H1 (cell line): ENCODE measurements at regions not wholly inside any gene's neighbourhood (a gene's known extent, or its start where the extent isn't known, plus 50 kb on each side); places are given as distances from the start of the nearest gene placed in this dataset.

Source experiments
- CTCF ChIA-PET: fragments of 300-600 bp; sonication (Branson Sonifier 250); formaldehyde crosslinking; loops from one replicate; lab custom pipeline; 2021; ENCODE audit not compliant: partially characterized antibody; lab: Charles Lee
- POLR2A ChIA-PET: fragments of 300-600 bp; sonication (Branson Sonifier 250); formaldehyde crosslinking; loops from one replicate; lab custom pipeline; 2021; ENCODE audit warnings: inconsistent platforms; ENCODE audit not compliant: partially characterized antibody; lab: Charles Lee
- DNase-seq, 2 experiments: peaks; one replicate each; pipeline versions ENCODE4 v3.0.0 to v3.0.0-alpha.2; 2010 to 2022; ENCODE audit warnings: low spot score in 2 of 2, low read depth in 1 of 2, mixed read lengths in 1 of 2
- FAIRE-seq: peaks from 2 replicates; lab custom pipeline; 2011; peaks lifted over from hg19 to GRCh38; lab: Jason Lieb, UNC
- H2AFZ ChIP-seq: 2 replicates; pipeline ENCODE4 v1.8.1; 2012; ENCODE audit warnings: low read length, inconsistent platforms
- H2AK5ac ChIP-seq: 2 replicates; pipeline ENCODE4 v1.6.1; 2013; ENCODE audit warnings: low read depth, low read length
- H2BK120ac ChIP-seq: replicated peaks from 2 replicates; pipeline ENCODE3; 2013; ENCODE audit warnings: low read depth, low read length, inconsistent platforms
- H2BK12ac ChIP-seq: 2 replicates; pipeline ENCODE4 v1.6.1; 2013; ENCODE audit warnings: low read depth, low read length
- H2BK15ac ChIP-seq: 2 replicates; pipeline ENCODE4 v1.6.1; 2013; ENCODE audit warnings: low read length
- H2BK20ac ChIP-seq: 2 replicates; pipeline ENCODE4 v1.6.1; 2013; ENCODE audit warnings: low read length
- H2BK5ac ChIP-seq: 2 replicates; pipeline ENCODE4 v1.6.1; 2013; ENCODE audit warnings: low read depth, low read length
- H3K14ac ChIP-seq: 2 replicates; pipeline ENCODE4 v1.6.1; 2013; ENCODE audit warnings: inconsistent platforms; ENCODE audit not compliant: insufficient read length
- H3K18ac ChIP-seq: 2 replicates; pipeline ENCODE4 v1.6.1; 2013; ENCODE audit warnings: low read length; ENCODE audit errors: extremely low read depth
- H3K23ac ChIP-seq: 2 replicates; pipeline ENCODE4 v1.6.1; 2013; ENCODE audit warnings: inconsistent platforms; ENCODE audit not compliant: insufficient read length
- H3K23me2 ChIP-seq: 2 replicates; pipeline ENCODE4 v1.6.1; 2013; ENCODE audit warnings: low read depth, low read length
- H3K27ac ChIP-seq: 2 replicates; pipeline ENCODE4 v1.6.1; 2011; ENCODE audit warnings: low read depth, low read length, inconsistent platforms
- H3K27me3 ChIP-seq, 4 experiments: replicated peaks in 1 of 4; 1 replicate in 1 of 4; 2 replicates in 3 of 4; pipeline versions ENCODE4 v1.6.1 to v1.8.1; 2011 to 2013; ENCODE audit warnings: low read length in 3 of 4, mild to moderate bottlenecking in 3 of 4, inconsistent platforms in 2 of 4, mixed read lengths in 2 of 4, moderate library complexity in 1 of 4; ENCODE audit not compliant: control insufficient read depth in 3 of 4, insufficient read depth in 3 of 4; ENCODE audit errors: extremely low read depth in 1 of 4
- H3K36me3 ChIP-seq, 4 experiments: 2 replicates each; pipeline versions ENCODE4 v1.6.1 to v1.8.1; 2011 to 2013; ENCODE audit warnings: mild to moderate bottlenecking in 4 of 4, low read length in 3 of 4, moderate library complexity in 2 of 4, control low read depth in 1 of 4, inconsistent platforms in 1 of 4; ENCODE audit not compliant: insufficient read depth in 4 of 4, control insufficient read depth in 2 of 4
- H3K4ac ChIP-seq: replicated peaks from 2 replicates; pipeline ENCODE3; 2013; ENCODE audit warnings: low read length, low read depth, mixed read lengths, inconsistent platforms; ENCODE audit not compliant: insufficient read length
- H3K4me1 ChIP-seq, 4 experiments: replicated peaks in 1 of 4; 1 replicate in 1 of 4; 2 replicates in 3 of 4; pipeline versions ENCODE4 v1.6.1 to v1.8.1; 2011 to 2013; ENCODE audit warnings: low read length in 3 of 4, inconsistent platforms in 2 of 4, mixed read lengths in 1 of 4; ENCODE audit not compliant: insufficient read depth in 4 of 4, control insufficient read depth in 3 of 4
- H3K4me2 ChIP-seq, 2 experiments: 2 replicates each; pipeline versions ENCODE4 v1.6.1 to v1.8.1; 2011 to 2013; ENCODE audit warnings: low read depth in 2 of 2, low read length in 2 of 2, control low read depth in 1 of 2, inconsistent platforms in 1 of 2, mild to moderate bottlenecking in 1 of 2; ENCODE audit not compliant: insufficient read depth in 1 of 2
- H3K4me3 ChIP-seq, 4 experiments: fragments of 200-600, 300-600 bp in 1 of 4; sonication (generic), shearing (Covaris generic), sonication (Bioruptor Twin) in 1 of 4; 2 replicates each; pipeline versions ENCODE4 v1.5.1 to v1.8.1; 2011 to 2016; ENCODE audit warnings: low read length in 4 of 4, low read depth in 3 of 4, control low read depth in 2 of 4, inconsistent platforms in 2 of 4, mild to moderate bottlenecking in 2 of 4, mixed read lengths in 1 of 4, moderate library complexity in 1 of 4; ENCODE audit not compliant: insufficient read depth in 2 of 4; ENCODE audit errors: extremely low read depth in 1 of 4
- H3K56ac ChIP-seq: replicated peaks from 2 replicates; pipeline ENCODE3; 2013; ENCODE audit warnings: low read depth, mild to moderate bottlenecking, mixed read lengths, low read length, inconsistent platforms; ENCODE audit not compliant: insufficient read length
- H3K79me1 ChIP-seq: 2 replicates; pipeline ENCODE4 v1.6.1; 2013; ENCODE audit warnings: low read depth, low read length, control low read depth
- H3K79me2 ChIP-seq, 2 experiments: 2 replicates each; pipeline versions ENCODE4 v1.6.1 to v1.8.1; 2012 to 2013; ENCODE audit warnings: low read length in 2 of 2, mild to moderate bottlenecking in 2 of 2, inconsistent platforms in 1 of 2; ENCODE audit not compliant: insufficient read depth in 2 of 2, control insufficient read depth in 1 of 2
- H3K9ac ChIP-seq, 4 experiments: replicated peaks in 1 of 4; 1 replicate in 1 of 4; 2 replicates in 3 of 4; pipeline versions ENCODE4 v1.6.1 to v1.8.1; 2011 to 2013; ENCODE audit warnings: low read depth in 3 of 4, low read length in 3 of 4, control low read depth in 2 of 4, mild to moderate bottlenecking in 2 of 4, moderate library complexity in 2 of 4, inconsistent platforms in 1 of 4; ENCODE audit errors: extremely low read depth in 1 of 4
- H3K9me3 ChIP-seq, 2 experiments: 2 replicates each; pipeline versions ENCODE4 v1.6.1 to v1.8.1; 2012 to 2013; ENCODE audit warnings: mild to moderate bottlenecking in 2 of 2, moderate library complexity in 2 of 2, control low read depth in 1 of 2, inconsistent platforms in 1 of 2, low read depth in 1 of 2, low read length in 1 of 2, mixed read lengths in 1 of 2; ENCODE audit not compliant: insufficient read depth in 2 of 2
- H4K20me1 ChIP-seq, 2 experiments: replicated peaks in 1 of 2; 2 replicates each; pipeline versions ENCODE3 to v1.8.1; 2011 to 2013; ENCODE audit warnings: inconsistent platforms in 2 of 2, low read length in 2 of 2, mild to moderate bottlenecking in 1 of 2; ENCODE audit not compliant: insufficient read depth in 2 of 2, control insufficient read depth in 1 of 2
- H4K5ac ChIP-seq: 2 replicates; pipeline ENCODE4 v1.6.1; 2013; ENCODE audit warnings: low read length, low read depth, mixed read lengths, inconsistent platforms; ENCODE audit not compliant: insufficient read length
- H4K8ac ChIP-seq: 2 replicates; pipeline ENCODE4 v1.8.0; 2013; ENCODE audit warnings: mild to moderate bottlenecking, moderate library complexity, low read length, inconsistent platforms; ENCODE audit not compliant: insufficient read depth; ENCODE audit errors: extremely low read depth
- H4K91ac ChIP-seq: replicated peaks from 2 replicates; pipeline ENCODE3; 2013; ENCODE audit warnings: low read length, mixed read lengths, inconsistent platforms; ENCODE audit not compliant: insufficient read length
- ASH2L ChIP-seq: fragments of 200-600, 300-600 bp; sonication (generic); IDR thresholded peaks from one replicate; pipeline ENCODE4 v1.7.1; 2017; ENCODE audit warnings: low read length
- BRCA1 ChIP-seq: IDR thresholded peaks from 2 replicates; pipeline ENCODE4 v1.6.1; 2012; ENCODE audit warnings: low read depth, low read length, improper control_type of control experiment
- CHD2 ChIP-seq: IDR thresholded peaks from 2 replicates; pipeline ENCODE4 v1.6.1; 2012; ENCODE audit warnings: low read length, improper control_type of control experiment
- CTBP2 ChIP-seq: IDR thresholded peaks from 2 replicates; pipeline ENCODE4 v1.7.0; 2011; ENCODE audit warnings: borderline replicate concordance, mild to moderate bottlenecking, moderate library complexity, mixed read lengths, low read length; ENCODE audit not compliant: insufficient read depth, insufficient read length
- HDAC2 ChIP-seq, 2 experiments: fragments of 300-600 bp in 1 of 2; sonication (generic) in 1 of 2; IDR thresholded peaks; 2 replicates each; pipeline ENCODE4 v1.6.1; 2011 to 2012; ENCODE audit warnings: low read depth in 2 of 2, low read length in 2 of 2, mild to moderate bottlenecking in 2 of 2, moderate library complexity in 2 of 2, borderline replicate concordance in 1 of 2, inconsistent platforms in 1 of 2
- JUN ChIP-seq: IDR thresholded peaks from 2 replicates; pipeline ENCODE4 v1.6.1; 2011; ENCODE audit warnings: low read depth, mild to moderate bottlenecking, improper control_type of control experiment, low read length
- JUND ChIP-seq: IDR thresholded peaks from 2 replicates; pipeline ENCODE4 v1.6.1; 2011; ENCODE audit warnings: mild to moderate bottlenecking, improper control_type of control experiment, low read length
- KDM4A ChIP-seq: IDR thresholded peaks from one replicate; pipeline ENCODE4 v1.7.1; 2012; ENCODE audit warnings: low read depth, mild to moderate bottlenecking, moderate library complexity, low read length, inconsistent platforms; ENCODE audit not compliant: severe bottlenecking
- KDM5A ChIP-seq: fragments of 200-600 bp; IDR thresholded peaks from 2 replicates; pipeline ENCODE4 v1.7.1; 2012; ENCODE audit warnings: mild to moderate bottlenecking, low read length, inconsistent platforms, mixed read lengths
- NRF1 ChIP-seq: IDR thresholded peaks from 2 replicates; pipeline ENCODE4 v1.6.1; 2011; ENCODE audit warnings: mild to moderate bottlenecking, low read depth, low read length, improper control_type of control experiment
- POLR2A ChIP-seq, 2 experiments: IDR thresholded peaks; 1 replicate in 1 of 2; 2 replicates in 1 of 2; pipeline ENCODE4 v1.6.1; 2011; ENCODE audit warnings: low read depth in 2 of 2, low read length in 2 of 2, mild to moderate bottlenecking in 2 of 2; ENCODE audit errors: control extremely low read depth in 1 of 2
- SAP30 ChIP-seq: fragments of 300-600 bp; sonication (generic); IDR thresholded peaks from 2 replicates; pipeline ENCODE4 v1.7.1; 2012; ENCODE audit warnings: low read length, moderate library complexity, mild to moderate bottlenecking, inconsistent platforms; ENCODE audit not compliant: insufficient read depth, insufficient replicate concordance
- SIN3A ChIP-seq, 2 experiments: IDR thresholded peaks in 1 of 2; conservative IDR thresholded peaks in 1 of 2; 2 replicates each; pipeline ENCODE4 v1.6.1; 2011 to 2012; ENCODE audit warnings: low read length in 2 of 2, improper control_type of control experiment in 1 of 2, low read depth in 1 of 2, mild to moderate bottlenecking in 1 of 2
- SIRT6 ChIP-seq: IDR thresholded peaks from one replicate; pipeline ENCODE4 v1.7.1; 2012; ENCODE audit warnings: low read length, inconsistent platforms
- TAF1 ChIP-seq: IDR thresholded peaks from 2 replicates; pipeline ENCODE4 v1.6.1; 2011; ENCODE audit warnings: mild to moderate bottlenecking, low read depth, low read length
- TEAD4 ChIP-seq: IDR thresholded peaks from 2 replicates; pipeline ENCODE4 v1.6.1; 2012; ENCODE audit warnings: low read depth, low read length, inconsistent platforms, mixed read lengths
- WGBS, 2 experiments: shearing (Covaris generic) in 1 of 2; methylation state at CpG; one replicate each; pipeline versions ENCODE4 v1.1.6 to v1.1.7; 2013 to 2015; ENCODE audit warnings: low lambda C conversion rate in 2 of 2, mixed read lengths in 2 of 2, inconsistent platforms in 1 of 2, low coverage in 1 of 2, missing lambda C conversion rate in 1 of 2; ENCODE audit not compliant: insufficient replicate concordance in 2 of 2, insufficient coverage in 1 of 2, insufficient read length in 1 of 2; ENCODE audit errors: extremely low coverage in 1 of 2, missing lambda C conversion rate in 1 of 2; 5-methylcytosine and 5-hydroxymethylcytosine counted together

- H3K23me2 ChIP-seq = no peaks in the 10 kb centered on the region
- no peaks in the 10 kb centered on the region for H4K20me1 ChIP-seq
- CTCF ChIA-PET = interaction anchor here (0.9 to 1.2 kb wide), 3 partner anchors 153 to 522 kb away, joined by 3 read pairs; no protein-coding TSS in a partner anchor
- no peak overlapping the region for H3K14ac ChIP-seq
- H3K4ac ChIP-seq = no peak overlapping the region
- no peak overlapping the region for H2BK5ac ChIP-seq
- no peak overlapping the region for H4K5ac ChIP-seq
- H3K56ac ChIP-seq = no peak overlapping the region
- no peak overlapping the region for H3K9ac ChIP-seq
- DNase-seq (no peak), FAIRE-seq (no peak)
- H2AK5ac ChIP-seq = no peak overlapping the region
- no peak overlapping the region for H3K27ac ChIP-seq
- no peaks in the 10 kb centered on the region for H3K9me3 ChIP-seq
- H4K8ac ChIP-seq = no peak overlapping the region
- WGBS, 2 experiments = 54% methylated on average over 4 of the region's 4 CpGs; no CpG with 5 or more reads in 1 of the 2 experiments
- no peaks in the 10 kb centered on the region for H3K79me1 ChIP-seq
- H3K36me3 ChIP-seq = no peaks in the 10 kb centered on the region
- no peak overlapping the region for H4K91ac ChIP-seq
- no peak overlapping the region for H3K4me2 ChIP-seq
- H2AFZ ChIP-seq = 0 out of 2 replicates have a peak overlapping the region, but pooled peaks have one; percentile 8
- no peak overlapping the region for H2BK15ac ChIP-seq
- H2BK20ac ChIP-seq = no peak overlapping the region
- POLR2A ChIA-PET = no interaction called here
- TF ChIP-seq KDM4A = no peak
- TF ChIP-seq SAP30 = no peak
- no peak for TF ChIP-seq BRCA1
- no peak for TF ChIP-seq CTBP2
- no peak for TF ChIP-seq JUN
- no peak for TF ChIP-seq JUND
- no peak for TF ChIP-seq SIN3A (conservative IDR thresholded peaks at IDR 0.05 in 1 of 2, IDR thresholded peaks at IDR 0.05 in 1 of 2; ENCODE audit: low read depth in 1 of 2, low read length in 2 of 2)
- TF ChIP-seq SIRT6 = no peak
- TF ChIP-seq CHD2 = no peak
- TF ChIP-seq ASH2L = no peak
- no peak for TF ChIP-seq NRF1
- no peak for TF ChIP-seq KDM5A
- no peak for TF ChIP-seq TAF1
- TF ChIP-seq TEAD4 = no peak
- no peak for TF ChIP-seq HDAC2 (IDR thresholded peaks at IDR 0.05; ENCODE audit: borderline replicate concordance in 1 of 2, low read depth in 2 of 2, low read length in 2 of 2)
- no peak for TF ChIP-seq POLR2A (IDR thresholded peaks at IDR 0.05; ENCODE audit: control extremely low read depth in 1 of 2, low read depth in 2 of 2, low read length in 2 of 2)
- TF ChIP-seq, all 59 proteins: peak for 0
- no peak overlapping the region for H3K4me3 ChIP-seq
- peaks cover 0 to 1% (median 0%) of the 10 kb centered on the region in 4 experiments; a peak in 1 of 7 replicates for H3K27me3 ChIP-seq
- no peak overlapping the region for H2BK12ac ChIP-seq
- no peak overlapping the region for H3K23ac ChIP-seq
- no peaks in the 10 kb centered on the region for H3K79me2 ChIP-seq
- H2BK120ac ChIP-seq = no peak overlapping the region
- no peak overlapping the region for H3K18ac ChIP-seq
- no peaks in the 10 kb centered on the region; a peak in 1 of 7 replicates for H3K4me1 ChIP-seq
Observed at GRCh38 chr6:6538261-6538660, 50.3 kb upstream of the LY86 start.
